ENCODE measurements at regions not wholly inside any gene's neighbourhood (a gene's known extent, or its start where the extent isn't known, plus 50 kb on each side); places are given as distances from the start of the nearest gene placed in this dataset.

DNA sequence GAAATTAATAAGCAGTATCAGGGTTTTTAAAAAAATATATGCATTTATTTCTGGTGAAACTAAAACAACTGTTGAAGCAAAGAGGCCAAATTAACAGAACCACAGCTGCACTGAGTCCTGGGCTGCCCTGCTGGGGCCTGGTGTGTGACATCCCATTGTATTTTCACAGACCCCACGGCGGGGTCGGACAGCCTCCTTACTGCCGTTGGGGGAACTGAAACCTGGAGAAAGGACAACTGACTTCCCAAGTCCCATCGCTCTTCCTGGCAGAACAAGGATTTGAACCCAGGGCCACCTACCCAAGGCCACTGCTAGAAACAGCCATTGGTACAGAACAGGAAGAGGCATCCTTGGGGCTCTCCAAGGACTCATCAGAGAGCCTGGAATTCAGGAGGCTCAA is 114.8 kb upstream of the SFSWAP start:
- no peak for TF ChIP-seq POLR2A (IDR thresholded peaks at IDR 0.05)
- TF ChIP-seq, protein P1, sequence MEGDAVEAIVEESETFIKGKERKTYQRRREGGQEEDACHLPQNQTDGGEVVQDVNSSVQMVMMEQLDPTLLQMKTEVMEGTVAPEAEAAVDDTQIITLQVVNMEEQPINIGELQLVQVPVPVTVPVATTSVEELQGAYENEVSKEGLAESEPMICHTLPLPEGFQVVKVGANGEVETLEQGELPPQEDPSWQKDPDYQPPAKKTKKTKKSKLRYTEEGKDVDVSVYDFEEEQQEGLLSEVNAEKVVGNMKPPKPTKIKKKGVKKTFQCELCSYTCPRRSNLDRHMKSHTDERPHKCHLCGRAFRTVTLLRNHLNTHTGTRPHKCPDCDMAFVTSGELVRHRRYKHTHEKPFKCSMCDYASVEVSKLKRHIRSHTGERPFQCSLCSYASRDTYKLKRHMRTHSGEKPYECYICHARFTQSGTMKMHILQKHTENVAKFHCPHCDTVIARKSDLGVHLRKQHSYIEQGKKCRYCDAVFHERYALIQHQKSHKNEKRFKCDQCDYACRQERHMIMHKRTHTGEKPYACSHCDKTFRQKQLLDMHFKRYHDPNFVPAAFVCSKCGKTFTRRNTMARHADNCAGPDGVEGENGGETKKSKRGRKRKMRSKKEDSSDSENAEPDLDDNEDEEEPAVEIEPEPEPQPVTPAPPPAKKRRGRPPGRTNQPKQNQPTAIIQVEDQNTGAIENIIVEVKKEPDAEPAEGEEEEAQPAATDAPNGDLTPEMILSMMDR (IDR thresholded peaks at IDR 0.05) = no peak
